ENCODE measurements at regions not wholly inside any gene's neighbourhood (a gene's known extent, or its start where the extent isn't known, plus 50 kb on each side); places are given as distances from the start of the nearest gene placed in this dataset.

GRCh38 chr15:77773903-77774302 lies 141.2 kb upstream of the LINGO1 start:
- Histone ChIP-seq H3K36me3 (no peaks in the 10 kb centered on the region), H3K27me3 (peaks cover 0 to 4% of the 10 kb centered on the region in 2 donors), H3K27ac (no peak overlapping the region), H3K9me3 (peaks cover 0 to 7% (median 0%) of the 10 kb centered on the region in 4 donors), H3K4me1 (no peaks in the 10 kb centered on the region), H3K4me3 (no peak overlapping the region)
- DNase-seq (ENCODE audit: low spot score in 2 of 2): no peak
- 84 to 92% methylated on average over 5 of the region's 5 CpGs for WGBS, 2 donors
- TF ChIP-seq EP300 (IDR thresholded peaks at IDR 0.05): no peak
- no peak for TF ChIP-seq POLR2A (IDR thresholded peaks at IDR 0.05)
- TF ChIP-seq CTCF (IDR thresholded peaks at IDR 0.05): no peak

- Histone ChIP-seq H3K27me3 (peaks cover 0 to 15% of the 10 kb centered on the region in 2 donors), H3K9me3 (peaks cover 0 to under 1% (median 0%) of the 10 kb centered on the region in 4 donors), H3K36me3 (no peaks in the 10 kb centered on the region), H3K4me1 (no peaks in the 10 kb centered on the region), H3K27ac (no peak overlapping the region), H3K4me3 (no peak overlapping the region)
- DNase-seq (ENCODE audit: low spot score in 2 of 2): no peak
- WGBS, 2 donors: 72 to 75% methylated on average over 11 of the region's 11 CpGs
- no peak for TF ChIP-seq EP300 (IDR thresholded peaks at IDR 0.05)
- no peak for TF ChIP-seq CTCF (IDR thresholded peaks at IDR 0.05)
These were observed 140.1 kb upstream of the LINGO1 start for GRCh38 chr15:77772641-77773402.

- Histone ChIP-seq H3K4me1 (no peaks in the 10 kb centered on the region), H3K27me3 (peaks cover 0 to 17% of the 10 kb centered on the region in 2 donors), H3K36me3 (no peaks in the 10 kb centered on the region), H3K4me3 (no peak overlapping the region), H3K27ac (no peak overlapping the region), H3K9me3 (no peaks in the 10 kb centered on the region)
- 70 to 79% methylated on average over 5 to 7 of the region's 7 CpGs for WGBS, 2 donors
- DNase-seq (ENCODE audit: low spot score in 2 of 2): no peak
- TF ChIP-seq EP300 (IDR thresholded peaks at IDR 0.05): no peak
- TF ChIP-seq POLR2A (IDR thresholded peaks at IDR 0.05): no peak
- no peak for TF ChIP-seq CTCF (IDR thresholded peaks at IDR 0.05)
These were observed 138.9 kb upstream of the LINGO1 start for GRCh38 chr15:77771616-77772015.

GRCh38 chr15:77769700-77770099 lies 137.0 kb upstream of the LINGO1 start:
- no peaks in the 10 kb centered on the region for H3K9me3 ChIP-seq
- TF ChIP-seq POLR2A (IDR thresholded peaks at IDR 0.05): no peak
- no peak for TF ChIP-seq EP300 (IDR thresholded peaks at IDR 0.05)
- TF ChIP-seq CTCF (IDR thresholded peaks at IDR 0.05): no peak
- H3K27ac ChIP-seq: no peak overlapping the region
- H3K36me3 ChIP-seq: no peaks in the 10 kb centered on the region
- WGBS, 2 donors: 70 to 83% methylated on average over 7 of the region's 7 CpGs
- H3K27me3 ChIP-seq: peaks cover 0 to 21% of the 10 kb centered on the region in 2 donors
- H3K4me1 ChIP-seq: no peaks in the 10 kb centered on the region
- DNase-seq (ENCODE audit: low spot score in 2 of 2): no peak
- H3K4me3 ChIP-seq: no peak overlapping the region

GRCh38 chr15:77768521-77769078 lies 135.9 kb upstream of the LINGO1 start:
- 43 to 54% methylated on average over 7 of the region's 7 CpGs for WGBS, 2 donors
- TF ChIP-seq EP300 (IDR thresholded peaks at IDR 0.05) (no peak), CTCF (IDR thresholded peaks at IDR 0.05) (no peak), POLR2A (IDR thresholded peaks at IDR 0.05) (no peak)
- no peak overlapping the region for H3K27ac ChIP-seq
- H3K27me3 ChIP-seq: peaks cover 0 to 21% of the 10 kb centered on the region in 2 donors
- no peaks in the 10 kb centered on the region for H3K4me1 ChIP-seq
- H3K4me3 ChIP-seq: no peak overlapping the region
- no peak for DNase-seq (ENCODE audit: low spot score in 2 of 2)
- H3K9me3 ChIP-seq: no peaks in the 10 kb centered on the region
- no peaks in the 10 kb centered on the region for H3K36me3 ChIP-seq

Measured in tibial nerve (tissue), 4 donors.